ENCODE measurements at regions not wholly inside any gene's neighbourhood (a gene's known extent, or its start where the extent isn't known, plus 50 kb on each side); places are given as distances from the start of the nearest gene placed in this dataset.

DNA sequence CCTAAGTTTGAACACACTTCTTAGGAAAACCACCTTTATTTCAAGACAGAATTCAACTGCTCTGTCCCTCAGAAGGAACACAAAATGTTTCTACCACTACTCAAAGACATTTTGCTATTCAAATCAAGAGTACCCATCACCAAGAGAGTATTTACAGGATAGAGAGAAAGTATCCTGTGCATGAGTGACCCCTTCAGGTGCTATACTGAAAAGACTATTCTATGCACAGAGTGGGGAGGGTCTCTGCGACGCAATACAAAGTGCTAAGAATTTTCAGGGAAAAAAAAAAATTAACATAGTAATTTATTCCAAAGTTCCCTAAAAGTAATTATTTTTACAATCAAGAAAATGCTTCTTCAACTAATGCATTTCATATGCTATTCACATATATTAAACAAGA is 346.4 kb upstream of the FAM241A start:
- H3K27ac ChIP-seq = no peak overlapping the region
- H3K4me3 ChIP-seq (IDR thresholded peaks at IDR 0.05; ENCODE audit: insufficient read depth, low read depth, low read length) = no peak overlapping the region
- H2AFZ ChIP-seq (ENCODE audit: low read depth) = no peak overlapping the region

DNA sequence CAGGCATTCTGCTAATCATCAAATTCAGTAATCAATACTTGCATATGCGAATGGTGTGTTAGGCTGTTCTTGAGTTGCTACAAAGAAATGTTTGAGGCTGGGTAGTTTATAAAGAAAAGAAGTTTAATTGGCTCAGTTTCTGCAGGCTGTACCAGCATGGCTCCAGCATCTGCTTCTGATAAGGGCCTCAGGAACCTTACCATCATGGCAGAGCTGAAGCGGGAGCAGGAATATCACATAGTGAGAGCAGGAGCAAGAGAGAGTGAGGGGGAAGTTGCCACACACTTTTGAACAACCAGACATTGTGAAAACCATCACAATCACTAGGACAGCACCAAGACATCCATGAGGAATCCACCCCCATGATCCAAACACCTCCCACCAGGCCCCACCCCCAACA is 344.7 kb upstream of the FAM241A start:
- Histone ChIP-seq H3K27ac (no peak overlapping the region), H2AFZ (ENCODE audit: low read depth) (no peak overlapping the region), H4K20me1 (ENCODE audit: insufficient read depth) (no peaks in the 10 kb centered on the region), H3K4me2 (no peak overlapping the region), H3K79me2 (ENCODE audit: insufficient read depth, low read depth) (no peaks in the 10 kb centered on the region), H3K36me3 (ENCODE audit: insufficient read depth) (no peaks in the 10 kb centered on the region), H3K4me3 (IDR thresholded peaks at IDR 0.05; ENCODE audit: insufficient read depth, low read depth, low read length) (no peak overlapping the region), H3K4me1 (ENCODE audit: low read depth, poor library complexity, severe bottlenecking) (no peaks in the 10 kb centered on the region), H3K9ac (no peak overlapping the region), H3K27me3 (ENCODE audit: insufficient read depth, low read depth) (no peaks in the 10 kb centered on the region)
- TF ChIP-seq, protein P1, sequence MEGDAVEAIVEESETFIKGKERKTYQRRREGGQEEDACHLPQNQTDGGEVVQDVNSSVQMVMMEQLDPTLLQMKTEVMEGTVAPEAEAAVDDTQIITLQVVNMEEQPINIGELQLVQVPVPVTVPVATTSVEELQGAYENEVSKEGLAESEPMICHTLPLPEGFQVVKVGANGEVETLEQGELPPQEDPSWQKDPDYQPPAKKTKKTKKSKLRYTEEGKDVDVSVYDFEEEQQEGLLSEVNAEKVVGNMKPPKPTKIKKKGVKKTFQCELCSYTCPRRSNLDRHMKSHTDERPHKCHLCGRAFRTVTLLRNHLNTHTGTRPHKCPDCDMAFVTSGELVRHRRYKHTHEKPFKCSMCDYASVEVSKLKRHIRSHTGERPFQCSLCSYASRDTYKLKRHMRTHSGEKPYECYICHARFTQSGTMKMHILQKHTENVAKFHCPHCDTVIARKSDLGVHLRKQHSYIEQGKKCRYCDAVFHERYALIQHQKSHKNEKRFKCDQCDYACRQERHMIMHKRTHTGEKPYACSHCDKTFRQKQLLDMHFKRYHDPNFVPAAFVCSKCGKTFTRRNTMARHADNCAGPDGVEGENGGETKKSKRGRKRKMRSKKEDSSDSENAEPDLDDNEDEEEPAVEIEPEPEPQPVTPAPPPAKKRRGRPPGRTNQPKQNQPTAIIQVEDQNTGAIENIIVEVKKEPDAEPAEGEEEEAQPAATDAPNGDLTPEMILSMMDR (conservative IDR thresholded peaks at IDR 0.05; ENCODE audit: low read depth, low read length) = no peak

More for the DNA sequence above, 346.4 kb upstream of the FAM241A start:
- H3K79me2 ChIP-seq (ENCODE audit: insufficient read depth, low read depth) = no peaks in the 10 kb centered on the region
- no peaks in the 10 kb centered on the region for H3K27me3 ChIP-seq (ENCODE audit: insufficient read depth, low read depth)
- H4K20me1 ChIP-seq (ENCODE audit: insufficient read depth) = no peaks in the 10 kb centered on the region
- H3K4me2 ChIP-seq = no peak overlapping the region
- H3K4me1 ChIP-seq (ENCODE audit: low read depth, poor library complexity, severe bottlenecking) = no peaks in the 10 kb centered on the region
- no peaks in the 10 kb centered on the region for H3K36me3 ChIP-seq (ENCODE audit: insufficient read depth)
- no peak overlapping the region for H3K9ac ChIP-seq
- TF ChIP-seq, protein P1 (conservative IDR thresholded peaks at IDR 0.05; ENCODE audit: low read depth, low read length) = no peak

DNA sequence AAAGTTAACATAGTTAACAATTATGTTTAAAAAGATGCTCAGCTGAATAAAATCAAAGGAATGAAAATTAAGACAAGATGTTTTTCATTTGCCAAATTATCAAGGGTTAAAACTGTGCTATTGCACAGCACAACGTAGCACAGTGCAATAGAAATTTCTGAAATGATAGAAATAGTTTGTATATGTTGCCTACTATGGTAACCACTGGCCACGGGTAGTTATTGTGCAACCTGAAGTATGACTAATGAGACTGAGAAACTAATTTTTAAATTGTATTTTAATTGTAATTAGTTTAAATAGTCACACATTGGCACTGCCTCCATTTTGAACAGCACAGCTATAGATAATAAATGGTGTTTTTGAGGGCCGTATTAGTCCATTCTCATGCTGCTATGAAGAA is 343.1 kb upstream of the FAM241A start:
- H3K36me3 ChIP-seq (ENCODE audit: insufficient read depth) = no peaks in the 10 kb centered on the region
- no peak overlapping the region for H3K27ac ChIP-seq
- no peak overlapping the region for H3K9ac ChIP-seq
- H3K79me2 ChIP-seq (ENCODE audit: insufficient read depth, low read depth) = no peaks in the 10 kb centered on the region
- no peak overlapping the region for H3K4me3 ChIP-seq (IDR thresholded peaks at IDR 0.05; ENCODE audit: insufficient read depth, low read depth, low read length)
- no peaks in the 10 kb centered on the region for H4K20me1 ChIP-seq (ENCODE audit: insufficient read depth)
- no peaks in the 10 kb centered on the region for H3K27me3 ChIP-seq (ENCODE audit: insufficient read depth, low read depth)
- TF ChIP-seq, protein P1 (conservative IDR thresholded peaks at IDR 0.05; ENCODE audit: low read depth, low read length) = no peak
- no peak overlapping the region for H3K4me2 ChIP-seq
- H3K4me1 ChIP-seq (ENCODE audit: low read depth, poor library complexity, severe bottlenecking) = no peaks in the 10 kb centered on the region
- H2AFZ ChIP-seq (ENCODE audit: low read depth) = no peak overlapping the region

DNA sequence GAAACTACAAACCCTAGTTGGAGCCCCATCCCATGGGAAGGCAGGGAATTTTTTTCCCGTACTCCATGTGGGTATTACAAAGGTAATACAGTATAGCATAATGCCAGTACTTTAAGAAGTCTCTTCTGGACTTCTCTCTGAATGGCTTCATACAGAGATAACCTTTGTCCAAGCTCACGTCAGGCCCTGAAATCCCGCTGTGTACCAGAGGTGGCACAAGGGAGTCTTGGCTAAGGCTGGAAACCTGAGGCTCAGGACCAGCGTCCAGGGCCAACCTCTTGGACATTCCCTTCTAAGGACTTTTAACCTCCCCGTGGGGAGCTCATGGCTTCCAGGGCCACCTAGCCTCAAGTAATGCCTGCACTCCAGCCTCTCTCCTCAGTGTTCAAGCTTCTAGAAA is 338.9 kb upstream of the FAM241A start:
- Histone ChIP-seq H3K79me2 (ENCODE audit: insufficient read depth, low read depth) (no peaks in the 10 kb centered on the region), H3K27me3 (ENCODE audit: insufficient read depth, low read depth) (no peaks in the 10 kb centered on the region), H3K27ac (no peak overlapping the region), H3K4me1 (ENCODE audit: low read depth, poor library complexity, severe bottlenecking) (no peaks in the 10 kb centered on the region), H3K4me3 (IDR thresholded peaks at IDR 0.05; ENCODE audit: insufficient read depth, low read depth, low read length) (no peak overlapping the region), H4K20me1 (ENCODE audit: insufficient read depth) (no peaks in the 10 kb centered on the region), H3K9ac (no peak overlapping the region), H3K4me2 (no peak overlapping the region), H2AFZ (ENCODE audit: low read depth) (no peak overlapping the region), H3K36me3 (ENCODE audit: insufficient read depth) (no peaks in the 10 kb centered on the region)
- TF ChIP-seq, protein P1 (conservative IDR thresholded peaks at IDR 0.05; ENCODE audit: low read depth, low read length) = no peak
